Body of pancreas (tissue), 4 donors: ENCODE measurements at regions not wholly inside any gene's neighbourhood (a gene's known extent, or its start where the extent isn't known, plus 50 kb on each side); places are given as distances from the start of the nearest gene placed in this dataset.

Source experiments
- CTCF ChIP-seq, 7 experiments: fragments of 450-650 bp in 4 of 7; fragments of 200-600 bp in 3 of 7; sonication (generic) in 3 of 7; IDR thresholded peaks; one replicate each; pipeline ENCODE4 v1.5.1; 2016 to 2019; ENCODE audit warnings: antibody characterized with exemption in 7 of 7
- POLR2A ChIP-seq, 3 donors: fragments of 450-650 bp; IDR thresholded peaks; one replicate each; pipeline ENCODE4 v1.6.1; 2016; ENCODE audit warnings: antibody characterized with exemption in 3 of 3, mild to moderate bottlenecking in 2 of 3

- TF ChIP-seq CTCF (IDR thresholded peaks at IDR 0.05) (no peak), POLR2A (IDR thresholded peaks at IDR 0.05) (no peak)
Observed at GRCh38 chr3:70702132-70702531, 389.7 kb upstream of the MDFIC2 start.
